Hypothalamus (tissue), 51 donors: ENCODE measurements at regions not wholly inside any gene's neighbourhood (a gene's known extent, or its start where the extent isn't known, plus 50 kb on each side); places are given as distances from the start of the nearest gene placed in this dataset.

ENCODE experiments used
- DNase-seq, 51 donors: peaks; one replicate each; lab custom pipeline; 2025; lab: John Stamatoyannopoulos, UW

- no peak for DNase-seq
Measured at GRCh38 chr6:26211963-26212362, 124.7 kb downstream of the HFE start.

- no peak for DNase-seq
Measured at GRCh38 chr6:26213334-26214075, 126.3 kb downstream of the HFE start.

- DNase-seq = no peak
Measured at GRCh38 chr6:26214803-26215584, 127.8 kb downstream of the HFE start.

- peak in 2 of 51 donors; percentile 4 to 17 for DNase-seq
Measured at GRCh38 chr6:26215585-26216358, 128.5 kb downstream of the HFE start.

- DNase-seq = peak in 29 of 51 donors; percentile 12 to 90 (median 46)
Measured at GRCh38 chr6:26216359-26216885, 129.2 kb downstream of the HFE start.

- DNase-seq = peak in 32 of 51 donors; percentile 18 to 86 (median 47)
Measured at GRCh38 chr6:26216886-26217713, 129.9 kb downstream of the HFE start.

GRCh38 chr6:26217714-26218075 is 130.5 kb downstream of the HFE start:
- DNase-seq = no peak

- no peak for DNase-seq
Measured at GRCh38 chr6:26218824-26219223, 131.6 kb downstream of the HFE start.

- DNase-seq = no peak
Measured at GRCh38 chr6:26220145-26220970, 133.1 kb downstream of the HFE start.

GRCh38 chr6:26221186-26221585 is 134.0 kb downstream of the HFE start:
- no peak for DNase-seq

- DNase-seq = no peak
Measured at GRCh38 chr6:26222571-26222970, 135.3 kb downstream of the HFE start.

- DNase-seq = no peak
Measured at GRCh38 chr6:26223228-26223627, 136.0 kb downstream of the HFE start.

GRCh38 chr6:26223650-26224546 is 136.7 kb downstream of the HFE start:
- peak in 11 of 51 donors; percentile 7 to 64 (median 15) for DNase-seq

GRCh38 chr6:26224547-26224912 is 137.3 kb downstream of the HFE start:
- DNase-seq = no peak

- peak in 3 of 51 donors; percentile 11 to 55 (median 12) for DNase-seq
Measured at GRCh38 chr6:26224940-26225847, 138.0 kb downstream of the HFE start.

- DNase-seq = no peak
Measured at GRCh38 chr6:26225848-26226578, 138.8 kb downstream of the HFE start.
